OCI-LY1 (cell line): ENCODE measurements at regions not wholly inside any gene's neighbourhood (a gene's known extent, or its start where the extent isn't known, plus 50 kb on each side); places are given as distances from the start of the nearest gene placed in this dataset.

Source experiments
- H2AFZ ChIP-seq: fragments of 200-600 bp; sonication (generic), shearing (Covaris generic); 2 replicates; pipeline ENCODE4 v1.6.0; 2014; ENCODE audit warnings: antibody characterized with exemption, mild to moderate bottlenecking, low read length
- H3F3A ChIP-seq: fragments of 200-600 bp; sonication (generic), shearing (Covaris generic); 2 replicates; pipeline ENCODE4 v1.6.0; 2014; ENCODE audit warnings: mild to moderate bottlenecking, antibody characterized with exemption, low read length, moderate library complexity; ENCODE audit not compliant: insufficient read depth
- H3K27ac ChIP-seq: fragments of 200-600 bp; sonication (generic); 2 replicates; pipeline ENCODE4 v1.5.1; 2014; ENCODE audit warnings: low read length, mixed run types, mild to moderate bottlenecking, low read depth; ENCODE audit not compliant: poor library complexity, severe bottlenecking
- H3K27me3 ChIP-seq: fragments of 200-600 bp; sonication (generic); 2 replicates; pipeline ENCODE4 v1.6.0; 2014; ENCODE audit warnings: antibody characterized with exemption, mild to moderate bottlenecking, low read length, moderate library complexity; ENCODE audit not compliant: insufficient read depth
- H3K36me3 ChIP-seq: fragments of 200-600 bp; sonication (generic); 2 replicates; pipeline ENCODE4 v1.6.1; 2014; ENCODE audit warnings: mild to moderate bottlenecking, antibody characterized with exemption, low read length, moderate library complexity, mixed read lengths; ENCODE audit not compliant: insufficient read depth
- H3K4me1 ChIP-seq: fragments of 200-600 bp; sonication (generic); 2 replicates; pipeline ENCODE4 v1.5.1; 2014; ENCODE audit warnings: mild to moderate bottlenecking, low read length, moderate library complexity; ENCODE audit not compliant: insufficient read depth, severe bottlenecking
- H3K4me2 ChIP-seq: fragments of 200-600 bp; sonication (generic), shearing (Covaris generic); 2 replicates; pipeline ENCODE4 v1.6.1; 2014; ENCODE audit warnings: low read length
- H3K4me3 ChIP-seq: fragments of 200-600 bp; sonication (generic); 2 replicates; pipeline ENCODE4 v1.5.1; 2014; ENCODE audit warnings: low read length, low read depth, mild to moderate bottlenecking, mixed read lengths; ENCODE audit not compliant: poor library complexity, severe bottlenecking
- H3K79me2 ChIP-seq: fragments of 200-600 bp; shearing (Covaris generic); 2 replicates; pipeline ENCODE4 v1.6.1; 2016; ENCODE audit warnings: mixed run types, low read length, mixed read lengths; ENCODE audit not compliant: insufficient read depth
- H3K9ac ChIP-seq: fragments of 200-600 bp; sonication (generic), shearing (Covaris generic); 2 replicates; pipeline ENCODE4 v1.6.1; 2014; ENCODE audit warnings: mild to moderate bottlenecking, low read length, mixed read lengths
- H3K9me2 ChIP-seq: fragments of 200-600 bp; sonication (generic), shearing (Covaris generic); 2 replicates; pipeline ENCODE4 v1.6.1; 2014; ENCODE audit warnings: low read depth, mild to moderate bottlenecking, low read length, mixed read lengths
- H3K9me3 ChIP-seq: fragments of 200-600 bp; shearing (Covaris generic); 2 replicates; pipeline ENCODE4 v1.6.1; 2014; ENCODE audit warnings: low read length, mixed read lengths
- H4K20me1 ChIP-seq: fragments of 200-600 bp; sonication (generic), shearing (Covaris generic); 2 replicates; pipeline ENCODE4 v1.6.0; 2016; ENCODE audit warnings: mild to moderate bottlenecking, low read length; ENCODE audit not compliant: insufficient read depth
- CTCF ChIP-seq: fragments of 200-600 bp; sonication (generic), shearing (Covaris generic); IDR thresholded peaks from 2 replicates; pipeline ENCODE4 v1.5.1; 2017; ENCODE audit warnings: mild to moderate bottlenecking, antibody characterized with exemption, low read length, moderate library complexity, mixed read lengths
- EZH2 ChIP-seq: fragments of 200-600 bp; sonication (generic), shearing (Covaris generic); IDR thresholded peaks from 2 replicates; pipeline ENCODE4 v1.8.0; 2017; ENCODE audit warnings: borderline replicate concordance, mixed run types, mild to moderate bottlenecking, antibody characterized with exemption, low read length, moderate library complexity, mixed read lengths

GRCh38 chr1:58312971-58313563, 233.5 kb downstream of the OMA1 start:
- Histone ChIP-seq H3K27me3 (no peaks in the 10 kb centered on the region), H3K4me2 (no peak overlapping the region), H3K79me2 (no peaks in the 10 kb centered on the region), H3K36me3 (no peaks in the 10 kb centered on the region), H3F3A (no peaks in the 10 kb centered on the region), H2AFZ (no peak overlapping the region), H4K20me1 (no peaks in the 10 kb centered on the region), H3K9me3 (no peaks in the 10 kb centered on the region), H3K4me1 (no peaks in the 10 kb centered on the region), H3K9ac (no peak overlapping the region), H3K27ac (no peak overlapping the region), H3K9me2 (no peaks in the 10 kb centered on the region), H3K4me3 (no peak overlapping the region)
- TF ChIP-seq EZH2 (no peak), CTCF (no peak)

GRCh38 chr1:58312461-58312860, 234.1 kb downstream of the OMA1 start:
- TF ChIP-seq CTCF (no peak), EZH2 (no peak)

GRCh38 chr1:58310881-58311280, 235.6 kb downstream of the OMA1 start:
- Histone ChIP-seq H3K4me1 (no peaks in the 10 kb centered on the region), H3K4me2 (no peak overlapping the region)
- TF ChIP-seq CTCF, result no peak
- TF ChIP-seq EZH2, result no peak

More at GRCh38 chr1:58312461-58312860, 234.1 kb downstream of the OMA1 start:
- Histone ChIP-seq H3K9me3 (no peaks in the 10 kb centered on the region), H3K4me1 (no peaks in the 10 kb centered on the region), H3F3A (no peaks in the 10 kb centered on the region), H3K9me2 (no peaks in the 10 kb centered on the region), H3K79me2 (no peaks in the 10 kb centered on the region), H3K4me2 (no peak overlapping the region), H3K36me3 (no peaks in the 10 kb centered on the region), H3K4me3 (no peak overlapping the region), H3K27ac (no peak overlapping the region), H4K20me1 (no peaks in the 10 kb centered on the region), H3K9ac (no peak overlapping the region), H3K27me3 (no peaks in the 10 kb centered on the region), H2AFZ (no peak overlapping the region)

More at GRCh38 chr1:58310881-58311280, 235.6 kb downstream of the OMA1 start:
- Histone ChIP-seq H3K79me2 (no peaks in the 10 kb centered on the region), H3K9me2 (no peaks in the 10 kb centered on the region), H3K9me3 (no peaks in the 10 kb centered on the region), H2AFZ (no peak overlapping the region), H3K27ac (no peak overlapping the region), H4K20me1 (no peaks in the 10 kb centered on the region), H3K36me3 (no peaks in the 10 kb centered on the region), H3K4me3 (no peak overlapping the region), H3K9ac (no peak overlapping the region), H3K27me3 (no peaks in the 10 kb centered on the region), H3F3A (no peaks in the 10 kb centered on the region)
